ENCODE measurements at regions not wholly inside any gene's neighbourhood (a gene's known extent, or its start where the extent isn't known, plus 50 kb on each side); places are given as distances from the start of the nearest gene placed in this dataset.

DNA sequence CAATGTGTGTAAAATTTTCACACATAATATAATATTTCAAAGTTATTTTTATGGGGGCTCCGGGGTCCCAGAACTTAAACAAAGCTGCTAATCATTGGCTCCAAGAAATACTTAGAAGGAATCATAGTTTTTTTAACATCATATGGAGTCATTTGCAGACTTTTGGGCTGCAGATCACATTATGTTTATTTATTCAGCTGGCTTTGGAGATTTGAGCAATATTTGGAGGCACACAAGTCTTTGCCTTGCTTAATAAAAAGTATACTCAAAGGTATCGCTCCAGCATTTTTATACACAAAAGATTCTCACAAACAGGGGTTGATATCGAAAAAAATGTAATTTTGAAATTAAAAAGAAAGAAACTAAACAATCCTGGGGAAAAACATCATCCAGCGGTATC, 382.5 kb upstream of the TENM3 start:
- Histone ChIP-seq H3K4me1 (ENCODE audit: insufficient read depth, low read length) (no peaks in the 10 kb centered on the region), H2AFZ (ENCODE audit: low read depth, low read length) (no peak overlapping the region), H3K9me3 (ENCODE audit: insufficient read depth, low read depth, low read length) (no peaks in the 10 kb centered on the region), H3K4me3 (ENCODE audit: insufficient read depth, low read depth, low read length) (no peak overlapping the region), H3K9ac (ENCODE audit: low read length) (no peak overlapping the region), H3K27me3 (ENCODE audit: insufficient read depth, low read length) (no peaks in the 10 kb centered on the region), H3K27ac (ENCODE audit: low read depth, low read length) (no peak overlapping the region), H3K36me3 (ENCODE audit: insufficient read depth, low read length) (no peaks in the 10 kb centered on the region), H4K20me1 (ENCODE audit: insufficient read depth, low read length) (no peaks in the 10 kb centered on the region), H3K4me2 (ENCODE audit: low read length) (no peak overlapping the region), H3K79me2 (ENCODE audit: insufficient read depth, low read length) (no peaks in the 10 kb centered on the region)
- peaks cover 1% of the 10 kb centered on the region for H3K36me3 Mint-ChIP-seq (ENCODE audit: low read depth, unreplicated experiment)
- FAIRE-seq (no peak), DNase-seq (ENCODE audit: low read depth) (peak; percentile 30)
- TF ChIP-seq, protein P1, sequence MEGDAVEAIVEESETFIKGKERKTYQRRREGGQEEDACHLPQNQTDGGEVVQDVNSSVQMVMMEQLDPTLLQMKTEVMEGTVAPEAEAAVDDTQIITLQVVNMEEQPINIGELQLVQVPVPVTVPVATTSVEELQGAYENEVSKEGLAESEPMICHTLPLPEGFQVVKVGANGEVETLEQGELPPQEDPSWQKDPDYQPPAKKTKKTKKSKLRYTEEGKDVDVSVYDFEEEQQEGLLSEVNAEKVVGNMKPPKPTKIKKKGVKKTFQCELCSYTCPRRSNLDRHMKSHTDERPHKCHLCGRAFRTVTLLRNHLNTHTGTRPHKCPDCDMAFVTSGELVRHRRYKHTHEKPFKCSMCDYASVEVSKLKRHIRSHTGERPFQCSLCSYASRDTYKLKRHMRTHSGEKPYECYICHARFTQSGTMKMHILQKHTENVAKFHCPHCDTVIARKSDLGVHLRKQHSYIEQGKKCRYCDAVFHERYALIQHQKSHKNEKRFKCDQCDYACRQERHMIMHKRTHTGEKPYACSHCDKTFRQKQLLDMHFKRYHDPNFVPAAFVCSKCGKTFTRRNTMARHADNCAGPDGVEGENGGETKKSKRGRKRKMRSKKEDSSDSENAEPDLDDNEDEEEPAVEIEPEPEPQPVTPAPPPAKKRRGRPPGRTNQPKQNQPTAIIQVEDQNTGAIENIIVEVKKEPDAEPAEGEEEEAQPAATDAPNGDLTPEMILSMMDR (IDR thresholded peaks at IDR 0.05; ENCODE audit: insufficient read depth, low read depth, low read length), result no peak
- no peak for TF ChIP-seq EZH2 (IDR thresholded peaks at IDR 0.05; ENCODE audit: insufficient read depth, low read length)
- no peaks in the 10 kb centered on the region for H3K9me3 Mint-ChIP-seq (ENCODE audit: unreplicated experiment)
- H3K27ac Mint-ChIP-seq (ENCODE audit: unreplicated experiment), result no peak overlapping the region
- no peak overlapping the region for H3K4me3 Mint-ChIP-seq (ENCODE audit: unreplicated experiment)
- H3K27me3 Mint-ChIP-seq (ENCODE audit: low read depth, unreplicated experiment), result peaks cover under 1% of the 10 kb centered on the region
- peaks cover 6% of the 10 kb centered on the region for H3K4me1 Mint-ChIP-seq (ENCODE audit: low read depth, unreplicated experiment)

DNA sequence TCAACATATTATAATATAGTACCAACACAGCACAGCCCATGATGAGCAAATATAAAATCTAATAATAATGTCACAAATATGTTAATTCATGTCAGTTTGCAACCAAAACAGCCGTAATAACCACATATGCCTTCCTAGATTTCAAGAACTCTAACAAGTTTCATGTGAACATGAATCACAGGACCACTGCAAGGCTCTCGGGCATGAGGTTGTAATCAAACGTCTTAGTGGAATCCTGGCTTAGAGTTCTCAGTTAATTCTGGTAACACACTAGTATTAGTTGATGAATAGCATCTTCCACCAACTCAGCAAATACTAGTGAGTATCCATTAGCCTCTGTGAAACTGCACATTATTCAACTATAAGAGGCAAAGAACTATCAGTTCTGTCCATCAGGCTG, 379.3 kb upstream of the TENM3 start:
- H3K79me2 ChIP-seq (ENCODE audit: insufficient read depth, low read length), result no peaks in the 10 kb centered on the region

DNA sequence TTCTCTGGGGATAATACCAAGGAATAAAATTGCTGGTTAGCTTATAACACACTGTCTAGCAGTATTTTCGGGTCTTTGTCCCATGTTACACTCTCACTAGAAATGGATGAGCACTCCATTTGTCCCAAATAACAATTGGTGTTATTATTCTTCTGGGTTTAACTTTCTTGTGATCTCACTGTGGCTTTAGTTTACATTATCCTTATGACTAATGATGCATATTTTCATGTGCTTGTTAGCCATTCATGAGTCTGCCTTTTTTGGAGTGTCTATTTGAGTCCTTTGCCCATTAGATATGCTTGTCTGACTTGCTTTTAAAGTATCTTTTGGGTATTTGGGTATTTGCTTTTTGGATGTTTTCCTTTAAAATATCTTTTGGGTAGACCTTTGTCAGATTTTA, 372.9 kb upstream of the TENM3 start:
- Histone ChIP-seq H3K4me1 (ENCODE audit: insufficient read depth, low read length) (no peaks in the 10 kb centered on the region), H3K27ac (ENCODE audit: low read depth, low read length) (no peak overlapping the region), H4K20me1 (ENCODE audit: insufficient read depth, low read length) (no peaks in the 10 kb centered on the region), H3K4me3 (ENCODE audit: insufficient read depth, low read depth, low read length) (no peak overlapping the region), H3K36me3 (ENCODE audit: insufficient read depth, low read length) (no peaks in the 10 kb centered on the region), H3K79me2 (ENCODE audit: insufficient read depth, low read length) (no peaks in the 10 kb centered on the region), H3K9me3 (ENCODE audit: insufficient read depth, low read depth, low read length) (no peaks in the 10 kb centered on the region), H3K27me3 (ENCODE audit: insufficient read depth, low read length) (no peaks in the 10 kb centered on the region), H3K9ac (ENCODE audit: low read length) (no peak overlapping the region), H3K4me2 (ENCODE audit: low read length) (peak overlapping the region; percentile 14), H2AFZ (ENCODE audit: low read depth, low read length) (no peak overlapping the region)
- FAIRE-seq (peak; percentile 55), DNase-seq (ENCODE audit: low read depth) (peak; percentile 73)
- Mint-ChIP-seq H3K27me3 (ENCODE audit: low read depth, unreplicated experiment) (no peaks in the 10 kb centered on the region), H3K4me1 (ENCODE audit: low read depth, unreplicated experiment) (no peaks in the 10 kb centered on the region), H3K9me3 (ENCODE audit: unreplicated experiment) (no peaks in the 10 kb centered on the region), H3K4me3 (ENCODE audit: unreplicated experiment) (no peak overlapping the region), H3K36me3 (ENCODE audit: low read depth, unreplicated experiment) (no peaks in the 10 kb centered on the region), H3K27ac (ENCODE audit: unreplicated experiment) (no peak overlapping the region)
- TF ChIP-seq, protein P1 (IDR thresholded peaks at IDR 0.05; ENCODE audit: insufficient read depth, low read depth, low read length), result no peak
- no peak for TF ChIP-seq EZH2 (IDR thresholded peaks at IDR 0.05; ENCODE audit: insufficient read depth, low read length)

More for the DNA sequence above, 379.3 kb upstream of the TENM3 start:
- H4K20me1 ChIP-seq (ENCODE audit: insufficient read depth, low read length), result no peaks in the 10 kb centered on the region
- H3K36me3 Mint-ChIP-seq (ENCODE audit: low read depth, unreplicated experiment), result no peaks in the 10 kb centered on the region
- H3K9me3 ChIP-seq (ENCODE audit: insufficient read depth, low read depth, low read length), result no peaks in the 10 kb centered on the region
- no peaks in the 10 kb centered on the region for H3K27me3 ChIP-seq (ENCODE audit: insufficient read depth, low read length)
- H2AFZ ChIP-seq (ENCODE audit: low read depth, low read length), result no peak overlapping the region
- H3K9me3 Mint-ChIP-seq (ENCODE audit: unreplicated experiment), result no peaks in the 10 kb centered on the region
- no peak overlapping the region for H3K27ac Mint-ChIP-seq (ENCODE audit: unreplicated experiment)
- DNase-seq (ENCODE audit: low read depth) (peak; percentile 8), FAIRE-seq (no peak)
- H3K9ac ChIP-seq (ENCODE audit: low read length), result no peak overlapping the region
- H3K4me1 Mint-ChIP-seq (ENCODE audit: low read depth, unreplicated experiment), result peaks cover 3% of the 10 kb centered on the region
- no peak overlapping the region for H3K4me2 ChIP-seq (ENCODE audit: low read length)
- TF ChIP-seq EZH2 (IDR thresholded peaks at IDR 0.05; ENCODE audit: insufficient read depth, low read length), result no peak
- TF ChIP-seq, protein P1 (IDR thresholded peaks at IDR 0.05; ENCODE audit: insufficient read depth, low read depth, low read length), result no peak
- no peak overlapping the region for H3K4me3 ChIP-seq (ENCODE audit: insufficient read depth, low read depth, low read length)
- no peak overlapping the region for H3K4me3 Mint-ChIP-seq (ENCODE audit: unreplicated experiment)
- H3K27me3 Mint-ChIP-seq (ENCODE audit: low read depth, unreplicated experiment), result no peaks in the 10 kb centered on the region
- H3K36me3 ChIP-seq (ENCODE audit: insufficient read depth, low read length), result no peaks in the 10 kb centered on the region
- H3K27ac ChIP-seq (ENCODE audit: low read depth, low read length), result no peak overlapping the region
- no peaks in the 10 kb centered on the region for H3K4me1 ChIP-seq (ENCODE audit: insufficient read depth, low read length)
